ENCODE measurements at regions not wholly inside any gene's neighbourhood (a gene's known extent, or its start where the extent isn't known, plus 50 kb on each side); places are given as distances from the start of the nearest gene placed in this dataset.

- TF ChIP-seq EZH2 (IDR thresholded peaks at IDR 0.05) (no peak), CTCF (IDR thresholded peaks at IDR 0.05) (no peak)
Observed at GRCh38 chr1:70778056-70778762, 269.4 kb downstream of the PTGER3 start.
